ENCODE measurements at regions not wholly inside any gene's neighbourhood (a gene's known extent, or its start where the extent isn't known, plus 50 kb on each side); places are given as distances from the start of the nearest gene placed in this dataset.

GRCh38 chr18:51623653-51624052 is 426.2 kb upstream of the MEX3C start:
- CTCF ChIA-PET (ENCODE audit: partially characterized antibody), result no interaction called here

GRCh38 chr18:51630706-51631105 is 433.2 kb upstream of the MEX3C start:
- Histone ChIP-seq H3K4me3 (ENCODE audit: low read length in 2 of 2) (no peak overlapping the region), H3K36me3 (ENCODE audit: insufficient read depth, low read length) (no peaks in the 10 kb centered on the region), H3K4me1 (ENCODE audit: insufficient read depth, low read length) (no peaks in the 10 kb centered on the region), H3K27ac (ENCODE audit: low read depth, low read length) (no peak overlapping the region), H3K9me3 (ENCODE audit: control insufficient read depth in 1 of 2, low read length in 2 of 2) (no peaks in the 10 kb centered on the region), H3K27me3 (ENCODE audit: insufficient read depth, low read length) (no peaks in the 10 kb centered on the region)
- CTCF ChIA-PET (ENCODE audit: partially characterized antibody), result interaction anchor here (1.0 to 1.4 kb wide), 3 partner anchors 10 to 14 kb away, joined by 3 read pairs; no protein-coding TSS in a partner anchor
- Mint-ChIP-seq H3K27ac (no peak overlapping the region), H3K4me3 (no peak overlapping the region), H3K27me3 (no peaks in the 10 kb centered on the region), H3K36me3 (no peaks in the 10 kb centered on the region), H3K4me1 (no peaks in the 10 kb centered on the region), H3K9me3 (peaks cover 0 to 9% (median under 1%) of the 10 kb centered on the region in 8 donors)
- intact Hi-C loops (cut with micrococcal nuclease), result no loop called here
- DNase-seq, result no peak
- POLR2A ChIA-PET (ENCODE audit: partially characterized antibody), result no interaction called here

More at GRCh38 chr18:51623653-51624052, 426.2 kb upstream of the MEX3C start:
- no peak overlapping the region for H3K4me3 Mint-ChIP-seq
- H3K27me3 Mint-ChIP-seq, result peaks cover 4 to 6% of the 10 kb centered on the region in 2 donors
- Histone ChIP-seq H3K27ac (ENCODE audit: low read depth, low read length) (no peak overlapping the region), H3K9me3 (ENCODE audit: control insufficient read depth in 1 of 2, low read length in 2 of 2) (no peaks in the 10 kb centered on the region), H3K4me1 (ENCODE audit: insufficient read depth, low read length) (no peaks in the 10 kb centered on the region), H3K4me3 (ENCODE audit: low read length in 2 of 2) (no peak overlapping the region), H3K27me3 (ENCODE audit: insufficient read depth, low read length) (no peaks in the 10 kb centered on the region), H3K36me3 (ENCODE audit: insufficient read depth, low read length) (no peaks in the 10 kb centered on the region)
- H3K36me3 Mint-ChIP-seq, result no peaks in the 10 kb centered on the region
- intact Hi-C loops (cut with micrococcal nuclease), result no loop called here
- H3K27ac Mint-ChIP-seq, result no peak overlapping the region
- DNase-seq, result no peak
- H3K4me1 Mint-ChIP-seq, result no peaks in the 10 kb centered on the region
- peaks cover 0 to 9% (median 0%) of the 10 kb centered on the region in 8 donors for H3K9me3 Mint-ChIP-seq
- POLR2A ChIA-PET (ENCODE audit: partially characterized antibody), result no interaction called here

DNA sequence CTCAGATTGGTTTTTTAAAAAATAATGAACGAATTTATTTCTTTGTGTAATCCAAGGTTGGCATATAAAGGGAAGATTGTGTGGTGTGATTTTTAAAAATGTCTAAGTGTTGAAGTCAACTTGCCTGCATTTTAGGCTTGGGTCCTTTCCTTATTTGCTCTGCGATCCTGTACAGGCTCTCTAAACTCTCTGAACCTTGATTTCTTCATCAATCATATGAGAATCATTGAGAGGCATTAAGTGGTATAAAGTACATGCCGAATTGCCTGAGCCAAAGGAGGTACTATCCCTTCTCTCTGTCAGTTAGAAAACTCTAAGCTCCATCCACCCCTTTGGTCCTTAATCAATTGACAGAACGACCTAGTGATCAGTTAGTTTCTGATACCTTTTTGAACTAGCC is 440.4 kb upstream of the MEX3C start:
- Histone ChIP-seq H3K27ac (ENCODE audit: low read depth, low read length) (no peak overlapping the region), H3K4me1 (ENCODE audit: insufficient read depth, low read length) (no peaks in the 10 kb centered on the region), H3K36me3 (ENCODE audit: insufficient read depth, low read length) (no peaks in the 10 kb centered on the region), H3K27me3 (ENCODE audit: insufficient read depth, low read length) (no peaks in the 10 kb centered on the region), H3K4me3 (ENCODE audit: low read length in 2 of 2) (no peak overlapping the region), H3K9me3 (ENCODE audit: control insufficient read depth in 1 of 2, low read length in 2 of 2) (no peaks in the 10 kb centered on the region)
- POLR2A ChIA-PET (ENCODE audit: partially characterized antibody), result no interaction called here
- no peak overlapping the region for H3K27ac Mint-ChIP-seq
- H3K36me3 Mint-ChIP-seq, result no peaks in the 10 kb centered on the region
- DNase-seq, result no peak
- intact Hi-C loops (cut with micrococcal nuclease), result no loop called here
- peaks cover 0 to 13% (median 4%) of the 10 kb centered on the region in 8 donors for H3K9me3 Mint-ChIP-seq
- H3K4me3 Mint-ChIP-seq, result no peak overlapping the region
- CTCF ChIA-PET (ENCODE audit: partially characterized antibody), result no interaction called here
- peaks cover 1 to 3% of the 10 kb centered on the region in 2 donors for H3K27me3 Mint-ChIP-seq
- H3K4me1 Mint-ChIP-seq, result no peaks in the 10 kb centered on the region

- H3K27ac Mint-ChIP-seq, result no peak overlapping the region
- intact Hi-C loops (cut with micrococcal nuclease), result no loop called here
- no peaks in the 10 kb centered on the region for H3K36me3 ChIP-seq (ENCODE audit: insufficient read depth, low read length)
- no peak overlapping the region for H3K4me3 ChIP-seq (ENCODE audit: low read length in 2 of 2)
- H3K27me3 Mint-ChIP-seq, result peaks cover 1 to 3% of the 10 kb centered on the region in 2 donors
- H3K9me3 Mint-ChIP-seq, result peaks cover 0 to 11% (median 5%) of the 10 kb centered on the region in 8 donors
- no peak overlapping the region for H3K27ac ChIP-seq (ENCODE audit: low read depth, low read length)
- no peaks in the 10 kb centered on the region for H3K4me1 Mint-ChIP-seq
- CTCF ChIA-PET (ENCODE audit: partially characterized antibody), result no interaction called here
- DNase-seq, result no peak
- H3K4me3 Mint-ChIP-seq, result no peak overlapping the region
- H3K27me3 ChIP-seq (ENCODE audit: insufficient read depth, low read length), result no peaks in the 10 kb centered on the region
- H3K4me1 ChIP-seq (ENCODE audit: insufficient read depth, low read length), result no peaks in the 10 kb centered on the region
- no peaks in the 10 kb centered on the region for H3K9me3 ChIP-seq (ENCODE audit: control insufficient read depth in 1 of 2, low read length in 2 of 2)
- POLR2A ChIA-PET (ENCODE audit: partially characterized antibody), result no interaction called here
- no peaks in the 10 kb centered on the region for H3K36me3 Mint-ChIP-seq
Measured at GRCh38 chr18:51639541-51639940, 442.1 kb upstream of the MEX3C start.

GRCh38 chr18:51643483-51643882 is 446.0 kb upstream of the MEX3C start:
- Histone ChIP-seq H3K27me3 (ENCODE audit: insufficient read depth, low read length) (no peaks in the 10 kb centered on the region), H3K27ac (ENCODE audit: low read depth, low read length) (no peak overlapping the region), H3K9me3 (ENCODE audit: control insufficient read depth in 1 of 2, low read length in 2 of 2) (no peaks in the 10 kb centered on the region), H3K4me3 (ENCODE audit: low read length in 2 of 2) (no peak overlapping the region), H3K36me3 (ENCODE audit: insufficient read depth, low read length) (no peaks in the 10 kb centered on the region), H3K4me1 (ENCODE audit: insufficient read depth, low read length) (no peaks in the 10 kb centered on the region)
- DNase-seq, result no peak
- H3K4me1 Mint-ChIP-seq, result no peaks in the 10 kb centered on the region
- H3K36me3 Mint-ChIP-seq, result no peaks in the 10 kb centered on the region
- H3K27me3 Mint-ChIP-seq, result peaks cover 1 to 3% of the 10 kb centered on the region in 2 donors
- CTCF ChIA-PET (ENCODE audit: partially characterized antibody), result no interaction called here
- no peak overlapping the region for H3K27ac Mint-ChIP-seq
- peak overlapping the region in 1 of 8 donors; percentile 32 for H3K4me3 Mint-ChIP-seq
- peaks cover 0 to 3% (median 0%) of the 10 kb centered on the region in 8 donors for H3K9me3 Mint-ChIP-seq
- intact Hi-C loops (cut with micrococcal nuclease), result no loop called here
- POLR2A ChIA-PET (ENCODE audit: partially characterized antibody), result no interaction called here

- H3K4me3 ChIP-seq (ENCODE audit: low read length in 2 of 2), result no peak overlapping the region
- no peaks in the 10 kb centered on the region for H3K36me3 Mint-ChIP-seq
- no peaks in the 10 kb centered on the region for H3K27me3 ChIP-seq (ENCODE audit: insufficient read depth, low read length)
- H3K27ac Mint-ChIP-seq, result no peak overlapping the region
- CTCF ChIA-PET (ENCODE audit: partially characterized antibody), result no interaction called here
- H3K9me3 ChIP-seq (ENCODE audit: control insufficient read depth in 1 of 2, low read length in 2 of 2), result no peaks in the 10 kb centered on the region
- H3K9me3 Mint-ChIP-seq, result peaks cover 0 to 2% (median 0%) of the 10 kb centered on the region in 8 donors
- intact Hi-C loops (cut with micrococcal nuclease), result no loop called here
- H3K27me3 Mint-ChIP-seq, result no peaks in the 10 kb centered on the region
- no peak overlapping the region for H3K27ac ChIP-seq (ENCODE audit: low read depth, low read length)
- H3K36me3 ChIP-seq (ENCODE audit: insufficient read depth, low read length), result no peaks in the 10 kb centered on the region
- DNase-seq, result no peak
- H3K4me1 Mint-ChIP-seq, result no peaks in the 10 kb centered on the region
- POLR2A ChIA-PET (ENCODE audit: partially characterized antibody), result no interaction called here
- no peaks in the 10 kb centered on the region for H3K4me1 ChIP-seq (ENCODE audit: insufficient read depth, low read length)
- H3K4me3 Mint-ChIP-seq, result no peak overlapping the region
Measured at GRCh38 chr18:51645607-51646006, 448.1 kb upstream of the MEX3C start.

DNA sequence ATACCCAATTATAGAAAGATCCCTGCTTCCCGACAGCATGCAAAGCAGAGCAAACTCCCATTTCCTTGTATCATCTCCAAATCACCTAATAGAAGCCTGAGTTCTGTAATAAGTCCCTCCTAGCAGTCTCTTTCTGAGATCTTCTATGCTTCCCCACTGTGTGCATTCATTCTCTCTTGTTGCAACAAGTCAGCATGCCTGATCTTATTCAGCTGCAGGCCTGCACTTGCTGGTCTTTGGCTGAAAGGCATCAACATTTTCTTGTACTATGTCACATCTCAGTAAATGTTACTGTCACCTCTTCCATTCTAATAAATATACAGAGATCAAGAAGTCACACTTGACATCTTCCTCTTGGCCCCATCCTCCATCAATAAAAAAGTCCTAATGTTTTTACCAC is 449.9 kb upstream of the MEX3C start:
- no peak overlapping the region for H3K27ac Mint-ChIP-seq
- Histone ChIP-seq H3K36me3 (ENCODE audit: insufficient read depth, low read length) (no peaks in the 10 kb centered on the region), H3K4me3 (ENCODE audit: low read length in 2 of 2) (no peak overlapping the region), H3K27me3 (ENCODE audit: insufficient read depth, low read length) (no peaks in the 10 kb centered on the region), H3K27ac (ENCODE audit: low read depth, low read length) (no peak overlapping the region), H3K9me3 (ENCODE audit: control insufficient read depth in 1 of 2, low read length in 2 of 2) (no peaks in the 10 kb centered on the region), H3K4me1 (ENCODE audit: insufficient read depth, low read length) (no peaks in the 10 kb centered on the region)
- no peak for DNase-seq
- no peaks in the 10 kb centered on the region for H3K36me3 Mint-ChIP-seq
- H3K4me3 Mint-ChIP-seq, result no peak overlapping the region
- H3K27me3 Mint-ChIP-seq, result no peaks in the 10 kb centered on the region
- no peaks in the 10 kb centered on the region for H3K4me1 Mint-ChIP-seq
- ChIA-PET POLR2A (ENCODE audit: partially characterized antibody) (no interaction called here), CTCF (ENCODE audit: partially characterized antibody) (no interaction called here)
- peaks cover 0 to 2% (median 0%) of the 10 kb centered on the region in 8 donors for H3K9me3 Mint-ChIP-seq
- intact Hi-C loops (cut with micrococcal nuclease), result no loop called here

DNA sequence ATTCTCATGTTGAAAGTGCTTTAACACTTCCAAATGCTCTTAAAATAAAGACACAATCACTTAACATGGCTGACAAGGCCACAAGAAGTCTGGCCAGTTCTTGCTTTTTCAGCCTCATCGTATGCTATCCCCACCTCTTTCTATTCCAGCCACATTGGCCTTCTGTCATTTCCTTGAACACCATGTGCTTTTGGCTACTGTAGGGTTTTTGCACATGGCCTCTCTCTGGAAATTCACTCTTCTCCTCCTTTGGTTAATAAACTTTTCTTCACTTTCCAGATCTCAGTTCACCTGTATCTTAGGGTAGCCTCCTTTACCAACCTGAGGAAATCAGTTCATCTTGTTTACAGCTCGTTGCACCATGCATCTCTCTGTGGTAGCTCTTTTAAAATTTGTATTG is 450.5 kb upstream of the MEX3C start:
- ChIA-PET POLR2A (ENCODE audit: partially characterized antibody) (no interaction called here), CTCF (ENCODE audit: partially characterized antibody) (no interaction called here)
- Histone ChIP-seq H3K27ac (ENCODE audit: low read depth, low read length) (no peak overlapping the region), H3K27me3 (ENCODE audit: insufficient read depth, low read length) (no peaks in the 10 kb centered on the region), H3K4me3 (ENCODE audit: low read length in 2 of 2) (no peak overlapping the region), H3K9me3 (ENCODE audit: control insufficient read depth in 1 of 2, low read length in 2 of 2) (no peaks in the 10 kb centered on the region), H3K36me3 (ENCODE audit: insufficient read depth, low read length) (no peaks in the 10 kb centered on the region), H3K4me1 (ENCODE audit: insufficient read depth, low read length) (no peaks in the 10 kb centered on the region)
- no peaks in the 10 kb centered on the region for H3K4me1 Mint-ChIP-seq
- no peak overlapping the region for H3K4me3 Mint-ChIP-seq
- peaks cover 0 to 2% (median 0%) of the 10 kb centered on the region in 8 donors for H3K9me3 Mint-ChIP-seq
- no peaks in the 10 kb centered on the region for H3K36me3 Mint-ChIP-seq
- intact Hi-C loops (cut with micrococcal nuclease), result no loop called here
- H3K27ac Mint-ChIP-seq, result no peak overlapping the region
- no peak for DNase-seq
- H3K27me3 Mint-ChIP-seq, result no peaks in the 10 kb centered on the region
